NCI-H748 (cell line): ENCODE measurements at regions not wholly inside any gene's neighbourhood (a gene's known extent, or its start where the extent isn't known, plus 50 kb on each side); places are given as distances from the start of the nearest gene placed in this dataset.

Experiments used
- DNase-seq: peaks from one replicate; lab custom pipeline; 2025; ENCODE audit not compliant: unreplicated experiment; lab: John Stamatoyannopoulos, UW

DNA sequence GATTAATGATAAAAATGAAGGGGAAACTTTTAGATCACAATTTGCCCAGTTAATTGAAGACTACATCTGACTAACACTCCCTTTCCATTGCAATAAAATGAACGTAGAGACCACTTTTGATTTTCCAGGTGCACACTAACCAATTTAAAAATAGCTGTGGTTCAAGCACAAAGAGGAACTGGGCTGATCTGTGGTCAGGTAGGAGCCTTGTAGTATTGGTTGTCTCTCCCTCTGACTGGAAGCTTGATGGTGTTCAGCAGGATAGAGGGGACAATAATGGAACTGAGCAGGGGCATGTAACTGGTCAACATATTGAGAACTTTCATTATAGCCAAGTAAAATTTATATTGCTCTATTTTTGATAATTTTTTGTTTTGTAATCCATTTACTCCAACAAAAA, 886.8 kb upstream of the SEMA6A start:
- DNase-seq: no peak

DNA sequence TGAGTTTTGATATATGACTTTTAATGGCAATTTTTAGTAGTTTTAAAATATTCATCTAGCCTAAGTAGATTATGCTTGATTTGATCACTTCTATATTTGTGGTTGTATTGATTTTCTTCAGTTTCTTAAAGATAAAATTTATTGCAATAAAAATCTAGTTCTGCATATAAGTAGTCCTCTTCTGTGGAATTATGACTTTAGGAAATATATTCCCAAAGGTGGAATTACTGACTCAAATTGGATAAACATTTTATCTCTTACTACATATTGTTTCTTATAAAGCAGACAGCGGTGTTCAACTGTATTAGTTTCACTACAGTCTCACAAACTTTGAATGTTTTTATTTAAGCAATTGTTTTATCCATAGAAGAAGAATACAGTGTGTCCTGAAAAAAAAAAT, 883.0 kb upstream of the SEMA6A start:
- DNase-seq: no peak

DNA sequence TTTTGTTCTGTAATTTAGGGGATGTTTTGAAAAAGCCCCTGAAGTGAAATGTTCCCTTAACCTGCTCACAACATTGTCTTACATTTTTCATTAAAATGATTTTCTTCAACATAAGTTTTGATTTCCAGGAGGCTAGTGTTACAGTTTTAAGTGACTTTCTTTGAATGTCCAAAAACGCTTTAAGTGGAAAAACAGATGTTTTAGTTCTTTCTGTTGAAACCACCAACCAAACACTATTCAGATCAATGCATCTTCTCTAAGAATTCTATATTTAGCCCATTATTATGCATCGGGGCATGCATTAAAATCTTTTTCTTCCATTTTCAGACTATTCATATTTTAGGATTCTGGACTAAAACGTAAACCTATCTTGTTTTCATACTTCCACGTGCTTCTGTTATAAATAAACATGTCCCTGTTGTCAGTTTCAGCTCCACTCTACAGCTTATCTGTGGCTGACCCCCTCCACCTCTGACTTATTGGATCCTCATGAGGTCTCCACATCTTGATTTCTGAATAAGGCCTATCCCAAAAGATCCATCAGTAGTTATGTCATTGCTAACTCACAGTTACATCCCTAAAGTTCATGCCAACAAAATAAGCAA, 882.3 kb upstream of the SEMA6A start:
- no peak for DNase-seq

DNA sequence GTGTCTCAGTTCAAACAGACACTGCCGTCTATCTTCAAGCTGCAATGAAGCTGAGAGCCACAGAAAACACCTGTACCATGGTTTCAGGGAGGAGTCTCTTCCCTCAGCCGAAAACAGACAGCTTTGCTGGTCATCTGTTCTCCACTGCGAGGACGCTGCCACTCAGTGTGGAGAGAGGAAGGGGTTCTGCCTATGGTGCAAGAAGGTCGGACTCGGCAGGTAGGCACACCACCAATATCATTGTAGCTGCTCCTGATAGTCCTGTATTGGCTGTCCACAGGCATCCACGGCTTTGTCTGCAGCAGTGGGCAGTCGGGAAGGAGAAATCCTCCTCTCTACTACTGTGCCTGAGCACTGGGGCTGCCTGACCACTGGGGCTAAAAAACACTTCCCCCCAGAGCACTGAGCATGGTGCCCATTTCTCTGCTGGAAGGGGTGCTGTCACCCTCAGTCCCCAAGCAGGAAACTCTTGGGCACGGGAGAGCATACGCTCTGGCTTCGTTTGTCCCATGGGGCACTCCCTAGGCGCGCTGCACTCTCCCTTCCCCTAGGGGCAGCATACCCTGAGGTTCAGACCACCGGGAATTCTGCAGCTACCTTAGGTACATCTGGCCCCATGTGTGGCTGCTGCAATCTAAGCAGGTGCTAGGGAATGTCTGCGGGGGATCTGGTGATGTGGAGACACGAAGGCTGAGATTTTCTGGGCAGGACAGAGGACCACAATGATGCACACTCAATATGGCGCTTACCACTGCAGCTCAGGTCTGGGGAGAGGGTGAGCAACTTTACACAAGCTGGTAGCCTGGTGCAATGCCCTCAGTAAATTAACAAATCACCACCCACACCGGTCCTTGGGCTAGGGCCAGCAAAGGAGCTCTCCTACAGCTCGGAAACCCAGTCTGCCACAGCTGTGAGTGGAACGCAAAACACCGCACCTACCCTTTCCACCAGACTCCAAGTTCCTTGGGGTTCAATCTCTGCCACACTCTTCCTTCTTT, 880.9 kb upstream of the SEMA6A start:
- peak; percentile 62 for DNase-seq

DNA sequence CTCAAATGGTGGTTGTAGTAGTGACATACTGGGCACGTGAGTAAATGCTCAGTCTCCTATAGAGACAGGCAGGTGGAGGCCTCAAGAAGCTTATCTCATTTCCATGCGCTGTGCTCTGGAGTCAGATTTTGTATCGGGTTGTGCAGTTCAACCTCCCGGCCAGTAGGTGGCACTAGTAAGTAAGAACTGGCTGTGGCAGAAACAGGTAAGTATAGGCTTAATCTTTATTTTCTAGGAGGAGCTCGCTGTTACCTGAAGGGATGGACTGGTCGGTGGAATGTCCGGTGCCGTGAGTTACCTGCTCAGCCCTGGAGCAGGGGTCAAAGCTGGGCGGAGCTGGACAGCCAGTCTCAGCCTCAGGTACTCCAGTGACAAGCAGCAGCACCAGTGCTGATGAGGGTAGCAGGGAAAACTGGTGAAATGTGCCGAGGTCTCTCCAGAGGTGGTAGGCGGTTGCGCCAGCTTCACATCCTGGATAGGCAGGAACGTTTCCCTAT, 880.1 kb upstream of the SEMA6A start:
- peak; percentile 74 for DNase-seq

DNA sequence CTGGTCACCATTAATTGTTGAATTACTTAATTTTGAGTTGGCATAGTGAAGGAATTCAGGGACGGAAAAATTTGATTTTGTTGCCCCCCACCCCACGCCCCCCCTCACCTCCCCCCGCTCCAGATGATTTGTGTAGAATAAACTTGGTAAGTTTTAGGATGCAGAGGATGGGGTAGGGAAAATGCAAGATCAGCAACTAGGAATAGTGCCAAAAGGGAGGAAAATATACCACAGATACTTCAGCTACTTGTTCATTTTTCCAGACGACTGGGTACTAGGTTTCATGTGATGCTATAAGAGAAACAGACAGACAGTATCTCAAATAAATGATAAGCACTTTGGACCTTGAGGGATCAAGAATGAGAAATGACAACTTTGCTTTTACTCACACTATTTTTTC, 862.2 kb upstream of the SEMA6A start:
- DNase-seq: no peak

DNA sequence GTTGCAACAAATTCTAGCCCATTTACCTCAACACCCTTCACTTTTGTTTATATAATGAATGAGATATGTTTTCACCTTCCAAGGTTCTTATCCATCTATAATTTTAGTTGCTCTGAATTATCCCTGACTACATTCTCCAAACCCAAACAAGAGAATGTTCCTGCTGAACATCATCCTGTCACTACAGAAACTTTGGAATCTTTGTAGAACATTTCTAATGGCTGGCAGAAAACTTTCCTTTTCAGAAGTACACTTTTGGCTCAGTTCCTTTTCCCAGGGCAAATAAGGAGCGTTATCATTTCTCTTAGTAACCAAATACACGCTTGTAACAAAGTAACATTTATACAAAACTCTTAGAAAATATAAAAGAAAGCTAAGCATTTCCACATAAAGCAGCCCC, 860.6 kb upstream of the SEMA6A start:
- DNase-seq: no peak

DNA sequence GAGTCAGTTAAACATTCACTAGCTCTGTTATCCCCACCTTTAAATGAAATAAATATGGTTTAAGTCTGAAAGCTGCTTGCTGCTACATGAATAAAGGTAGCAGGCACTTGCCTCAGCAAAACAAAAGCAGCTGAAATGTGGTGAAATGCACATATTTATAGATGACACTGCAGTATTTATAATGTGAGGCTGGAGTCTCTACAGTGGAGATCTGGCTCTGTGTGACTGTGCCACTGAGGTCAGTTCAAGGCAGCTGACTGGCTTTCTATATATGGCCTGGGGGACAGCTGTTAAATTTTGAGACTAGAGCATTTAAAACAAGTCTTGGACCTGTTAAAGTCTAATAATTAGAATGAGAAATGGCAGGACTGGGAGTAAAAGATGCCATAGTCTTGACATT, 859.6 kb upstream of the SEMA6A start:
- no peak for DNase-seq

DNA sequence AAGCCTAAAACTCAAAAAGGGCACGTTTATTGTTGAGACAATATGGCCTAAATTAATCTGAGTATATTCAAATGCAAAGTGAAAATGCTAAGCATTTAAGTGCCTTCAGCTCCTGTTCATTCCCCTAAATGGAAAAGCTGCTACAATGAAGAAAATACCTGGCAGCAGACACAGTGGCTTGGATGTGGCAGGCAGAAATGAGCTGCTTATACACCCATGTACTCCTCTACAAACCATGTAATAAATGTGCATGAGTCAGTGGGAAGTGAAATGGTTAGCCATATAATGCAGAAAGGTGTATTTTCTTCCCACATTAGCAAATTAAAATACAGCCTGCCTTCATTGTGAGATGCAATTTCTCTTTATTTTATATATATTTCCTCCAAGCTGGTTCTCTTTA, 859.2 kb upstream of the SEMA6A start:
- no peak for DNase-seq

DNA sequence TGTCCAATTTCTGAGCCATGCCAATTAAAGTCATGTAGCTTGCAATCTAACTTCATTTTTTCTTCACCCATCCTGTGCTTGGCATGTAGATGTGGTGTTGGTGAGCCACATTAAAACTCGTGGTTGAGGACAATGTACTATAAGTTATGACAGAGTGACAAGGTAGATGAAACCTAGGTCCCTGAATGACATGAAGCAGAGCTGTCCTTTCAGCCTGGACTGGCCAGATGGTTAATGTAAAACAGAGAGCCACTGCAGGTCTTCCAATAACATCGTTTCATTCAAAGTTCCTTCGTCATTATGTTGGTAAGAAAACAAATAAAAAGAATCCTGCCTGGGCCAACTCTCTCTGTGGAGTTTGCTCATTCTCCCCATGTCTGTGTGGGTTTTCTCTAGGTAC, 856.5 kb upstream of the SEMA6A start:
- DNase-seq: no peak

DNA sequence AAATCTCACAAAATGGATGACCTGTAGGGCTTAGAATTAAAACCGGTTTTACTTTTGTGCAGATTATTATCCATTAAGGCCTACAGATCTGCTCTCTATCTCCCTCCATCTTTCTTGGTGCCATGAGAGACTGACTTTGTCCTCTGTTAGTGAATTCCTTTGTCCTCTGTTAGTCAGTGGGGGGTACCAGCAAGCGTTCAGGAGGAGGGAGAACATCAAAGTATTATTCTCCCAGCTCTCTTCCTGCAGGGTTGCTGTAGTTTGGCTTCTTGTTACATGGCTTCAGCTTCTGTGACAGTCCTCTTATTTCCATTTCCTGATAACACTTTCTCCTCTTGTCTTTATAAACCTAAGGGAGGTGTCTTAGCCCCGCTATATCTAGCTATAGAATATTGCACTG, 850.5 kb upstream of the SEMA6A start:
- no peak for DNase-seq

DNA sequence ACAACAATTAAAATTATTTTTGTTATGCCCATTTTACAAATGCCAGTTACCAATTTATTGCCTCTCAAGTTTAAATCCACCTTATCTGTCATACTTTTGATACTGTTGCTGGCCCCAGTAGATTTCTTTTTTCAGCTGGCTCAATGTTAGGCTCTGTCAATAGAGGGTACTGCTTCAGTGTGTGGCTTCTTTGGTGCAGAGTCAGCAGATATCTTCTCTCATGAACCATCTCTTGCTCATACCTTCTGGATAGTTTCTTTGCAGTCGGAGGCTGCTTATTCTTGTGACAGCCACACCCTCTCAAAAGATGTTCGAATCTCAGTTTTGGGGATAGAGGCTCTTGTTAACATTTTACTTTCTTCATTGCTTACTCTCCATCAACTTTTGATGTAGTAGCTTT, 849.9 kb upstream of the SEMA6A start:
- DNase-seq: no peak

DNA sequence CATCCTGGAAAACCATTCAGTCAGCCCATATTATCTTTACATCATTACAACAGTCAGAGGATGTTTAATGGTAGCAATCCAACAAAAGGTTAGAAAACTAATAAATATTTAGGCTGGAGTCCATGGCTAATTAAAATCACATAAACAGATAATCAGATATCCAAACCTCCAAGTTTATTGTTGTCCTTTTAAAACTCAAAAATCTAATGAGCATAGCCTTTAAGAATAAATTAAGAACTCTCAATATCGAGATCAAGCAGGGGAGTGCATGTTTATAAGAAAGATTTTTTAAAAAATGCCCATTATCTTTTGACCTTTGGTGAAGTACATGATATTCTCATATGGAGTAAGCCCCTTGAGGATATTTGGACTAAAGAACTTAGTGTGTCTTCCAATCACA, 842.9 kb upstream of the SEMA6A start:
- no peak for DNase-seq

DNA sequence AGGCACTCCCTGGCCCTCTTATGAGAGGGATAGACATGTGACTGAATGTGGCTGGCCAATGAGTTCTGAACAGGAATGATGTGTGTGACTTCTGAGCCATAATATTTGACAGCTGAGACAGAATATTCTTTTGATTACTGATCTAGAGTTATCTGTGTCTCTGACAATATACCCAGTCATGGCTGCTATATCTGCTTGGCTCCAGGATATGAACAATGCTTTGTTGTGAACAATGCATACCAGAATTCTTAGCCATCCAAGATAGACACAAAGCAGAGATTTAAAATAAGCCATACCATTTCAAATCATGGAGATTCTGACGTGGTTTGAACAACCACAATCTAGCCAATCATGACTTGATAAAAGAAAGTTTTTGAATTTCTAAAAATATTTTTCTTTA, 840.3 kb upstream of the SEMA6A start:
- no peak for DNase-seq

DNA sequence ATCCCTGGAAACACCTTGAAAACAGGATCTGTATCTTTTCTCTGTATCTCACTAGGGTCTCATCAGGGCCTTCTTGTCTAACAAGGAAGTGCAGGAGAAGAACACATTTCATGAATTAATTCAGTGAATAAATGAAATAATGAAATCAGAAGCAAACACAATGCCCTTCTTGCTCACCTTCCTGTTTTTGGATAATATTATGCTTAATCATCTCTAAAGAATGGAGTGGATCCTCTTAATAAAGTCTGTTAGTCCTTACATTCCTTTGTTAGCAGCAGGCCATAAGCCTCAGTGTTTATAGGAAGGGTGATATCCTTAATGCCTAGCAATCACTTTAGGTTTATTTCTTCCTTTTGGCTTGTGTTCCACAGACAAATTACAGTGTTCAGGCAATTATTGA, 837.1 kb upstream of the SEMA6A start:
- DNase-seq: no peak

DNA sequence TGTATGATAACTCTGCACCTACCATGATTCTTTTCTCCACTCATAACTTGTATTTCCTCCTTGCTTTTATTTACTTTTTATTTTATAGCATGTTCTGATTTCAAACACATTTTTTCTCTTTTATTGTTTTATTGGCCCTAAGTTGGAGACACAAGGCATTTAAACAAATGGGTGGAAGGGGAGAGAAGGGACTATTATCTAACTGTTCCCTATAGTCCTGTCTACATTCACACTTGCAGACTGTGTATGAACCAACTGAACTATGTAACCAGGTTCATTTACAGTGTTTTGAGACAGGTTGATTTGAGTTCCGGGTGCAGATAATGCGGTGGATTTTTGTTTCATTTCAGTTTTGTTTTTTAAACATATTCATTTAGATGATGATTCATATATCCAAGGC, 830.6 kb upstream of the SEMA6A start:
- DNase-seq: no peak

DNA sequence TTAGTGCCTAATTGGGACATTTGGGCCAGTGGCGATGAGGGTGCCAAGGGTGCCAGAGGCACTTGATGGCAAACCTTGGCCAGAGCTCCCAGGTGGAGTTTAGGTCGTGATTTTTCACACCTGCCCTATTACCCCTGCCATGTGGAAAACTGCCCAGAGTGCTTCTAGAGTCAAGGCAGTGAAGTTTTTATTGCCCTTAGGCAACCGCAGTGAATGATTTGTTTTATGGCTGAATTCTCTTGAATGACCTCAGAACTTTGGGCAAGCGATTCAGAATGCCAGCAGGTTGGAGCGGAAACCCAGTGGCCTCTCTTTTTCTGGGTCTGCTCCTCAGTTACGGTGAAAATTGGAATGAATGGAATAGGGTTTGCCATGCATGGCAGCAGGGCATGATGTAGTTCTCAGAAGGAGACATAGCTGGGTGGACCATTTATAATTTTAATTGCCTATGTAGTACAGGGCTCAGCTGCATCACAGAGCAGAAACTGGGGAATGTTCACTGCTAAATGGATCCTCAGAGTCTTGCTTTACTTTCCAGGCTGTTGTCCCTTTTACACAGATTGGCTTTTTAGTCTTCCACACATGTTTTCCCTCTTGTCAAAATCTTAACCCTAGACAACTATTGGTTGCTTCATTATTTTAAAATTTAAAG, 820.0 kb upstream of the SEMA6A start:
- DNase-seq: no peak

DNA sequence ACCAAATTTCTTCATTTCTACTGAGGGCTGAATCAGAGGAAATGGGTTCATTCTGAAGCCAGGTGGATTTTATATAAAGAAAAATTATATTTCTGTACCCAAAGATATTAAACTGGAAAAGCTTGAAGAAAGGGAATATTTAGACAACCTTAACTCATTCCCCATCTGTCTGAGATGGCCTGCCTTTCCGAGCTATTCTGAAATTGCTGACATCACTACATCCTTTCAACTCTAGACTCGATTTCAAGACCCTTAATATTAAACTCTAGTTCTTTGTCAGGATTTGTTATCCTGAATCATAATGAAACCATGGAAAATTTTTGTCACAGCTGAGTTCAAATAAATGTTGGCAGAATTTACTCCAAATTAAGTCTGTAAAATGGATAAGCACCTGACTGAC, 818.5 kb upstream of the SEMA6A start:
- no peak for DNase-seq

DNA sequence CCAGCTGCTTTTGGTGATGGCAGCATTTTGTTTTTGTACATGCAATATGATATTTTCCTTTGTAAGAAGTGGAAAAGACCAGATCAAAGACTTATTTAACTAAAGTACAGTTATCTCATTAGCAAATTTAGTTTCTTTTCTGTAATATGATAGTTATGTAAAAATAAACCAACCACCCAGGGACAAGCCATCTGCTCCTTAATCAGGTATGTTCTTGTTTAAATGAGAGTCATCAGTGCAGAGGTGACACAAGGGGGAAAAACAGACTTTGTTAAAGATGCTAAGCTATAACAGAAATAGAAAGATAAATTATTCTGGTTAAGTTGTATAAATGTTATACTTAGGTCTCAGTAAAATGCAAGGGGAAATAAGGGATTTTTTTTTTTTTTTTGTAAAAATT, 805.7 kb upstream of the SEMA6A start:
- DNase-seq: no peak

DNA sequence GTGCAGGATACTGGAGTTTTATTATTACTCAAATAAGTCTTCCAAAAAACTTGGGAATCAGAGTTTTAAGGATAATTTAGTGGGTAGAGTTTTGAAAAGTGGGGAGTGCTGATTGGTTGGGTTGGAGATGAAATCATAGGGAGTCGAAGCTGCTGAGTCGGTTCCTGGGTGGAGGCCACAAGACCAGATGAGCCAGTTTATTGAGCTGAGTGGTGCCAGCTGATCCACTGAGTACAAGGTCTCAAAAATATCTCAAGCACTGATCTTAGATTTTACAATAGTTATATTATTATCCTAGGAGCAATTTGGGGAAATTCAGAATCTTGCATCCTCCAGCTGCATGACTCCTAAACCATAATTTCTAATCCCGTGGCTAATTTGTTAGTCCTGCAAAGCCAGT, 804.9 kb upstream of the SEMA6A start:
- no peak for DNase-seq

DNA sequence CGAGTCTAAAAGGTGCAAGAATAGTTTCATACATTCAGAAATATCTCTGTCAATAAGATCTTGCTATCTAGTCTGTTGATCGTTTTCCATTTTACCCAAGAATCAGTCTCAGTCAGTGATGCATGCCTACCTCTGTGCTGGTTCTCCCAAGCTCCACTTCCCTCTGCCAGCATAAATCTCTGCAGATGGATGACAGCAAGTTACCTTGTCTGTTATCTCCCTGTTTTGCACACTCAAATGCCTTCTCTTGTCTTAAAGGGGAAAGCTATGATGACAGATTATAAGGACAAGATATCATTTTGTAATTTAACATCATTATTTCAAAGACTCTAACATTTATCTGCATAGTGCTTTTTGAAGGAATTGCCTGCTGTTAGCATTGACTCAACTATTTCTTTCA, 802.1 kb upstream of the SEMA6A start:
- DNase-seq: no peak

DNA sequence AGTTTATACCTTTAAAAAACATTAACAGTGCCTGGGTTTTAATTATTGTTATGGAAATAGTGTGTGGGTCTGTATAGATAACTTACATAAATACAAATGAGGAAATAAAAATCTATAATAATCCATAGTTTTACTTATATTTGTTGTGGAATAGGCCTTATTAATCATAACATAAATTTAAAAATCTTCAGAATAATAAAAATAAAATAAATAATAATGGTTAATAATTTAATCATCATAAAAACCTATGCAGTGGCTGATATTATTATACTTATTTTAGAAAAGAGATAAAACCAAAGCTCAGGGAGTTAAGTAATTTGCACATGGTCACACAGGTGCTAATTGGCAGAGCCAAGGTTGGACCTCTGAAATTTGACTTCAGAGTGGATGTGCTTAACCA, 785.3 kb upstream of the SEMA6A start:
- DNase-seq: no peak
